GM19239 (cell line): ENCODE measurements at regions not wholly inside any gene's neighbourhood (a gene's known extent, or its start where the extent isn't known, plus 50 kb on each side); places are given as distances from the start of the nearest gene placed in this dataset.
A peak's percentile ranks its signal among the peaks of the same experiment; 100 is the strongest.

Experiments
- DNase-seq: peaks from one replicate; pipeline ENCODE4 v3.0.0; 2011; ENCODE audit warnings: low spot score; ENCODE audit not compliant: insufficient read length
- FAIRE-seq: peaks from 2 replicates; lab custom pipeline; 2011; peaks lifted over from hg19 to GRCh38; lab: Jason Lieb, UNC

DNA sequence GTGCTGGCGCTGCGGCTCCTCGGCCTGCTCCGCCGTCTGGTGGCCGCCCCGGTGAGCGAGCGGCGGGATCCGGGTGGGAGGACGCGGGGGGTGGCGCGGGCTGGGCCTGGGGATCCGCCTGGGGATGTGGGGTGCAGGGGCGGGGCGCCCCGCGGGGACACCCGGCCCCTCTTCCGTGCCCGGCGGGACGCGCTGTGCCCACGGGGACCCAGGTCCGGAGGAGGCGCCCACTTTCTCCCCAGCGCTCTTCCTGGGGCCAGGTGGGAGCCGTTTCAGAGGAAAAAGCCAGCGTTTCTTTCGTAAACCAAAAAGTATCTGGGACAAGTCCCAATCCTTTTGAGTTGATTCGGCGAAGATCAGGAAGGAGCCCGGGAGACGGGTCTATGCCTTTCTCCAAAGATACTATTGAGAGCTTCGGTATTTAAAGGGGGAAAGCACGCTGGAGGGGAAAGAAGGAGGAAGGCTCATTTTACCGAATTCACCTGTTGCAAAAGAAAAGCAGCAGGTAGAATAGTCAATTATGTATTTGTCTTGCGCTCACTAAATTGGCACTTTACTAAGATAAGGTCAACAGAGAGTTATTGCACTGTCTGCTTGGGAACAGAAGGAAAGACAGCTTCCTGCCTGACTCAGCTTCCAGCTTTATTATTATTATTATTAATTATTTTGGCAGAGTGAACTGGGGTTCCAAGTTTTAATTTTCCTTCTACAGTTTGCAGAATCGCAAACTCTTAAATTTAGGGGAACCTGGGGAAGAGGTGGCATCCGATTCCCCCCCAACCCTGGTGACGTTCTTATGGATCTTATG, 81.5 kb upstream of the CD99 start:
- peak; percentile 19 for DNase-seq
- FAIRE-seq: peak; percentile 23

DNA sequence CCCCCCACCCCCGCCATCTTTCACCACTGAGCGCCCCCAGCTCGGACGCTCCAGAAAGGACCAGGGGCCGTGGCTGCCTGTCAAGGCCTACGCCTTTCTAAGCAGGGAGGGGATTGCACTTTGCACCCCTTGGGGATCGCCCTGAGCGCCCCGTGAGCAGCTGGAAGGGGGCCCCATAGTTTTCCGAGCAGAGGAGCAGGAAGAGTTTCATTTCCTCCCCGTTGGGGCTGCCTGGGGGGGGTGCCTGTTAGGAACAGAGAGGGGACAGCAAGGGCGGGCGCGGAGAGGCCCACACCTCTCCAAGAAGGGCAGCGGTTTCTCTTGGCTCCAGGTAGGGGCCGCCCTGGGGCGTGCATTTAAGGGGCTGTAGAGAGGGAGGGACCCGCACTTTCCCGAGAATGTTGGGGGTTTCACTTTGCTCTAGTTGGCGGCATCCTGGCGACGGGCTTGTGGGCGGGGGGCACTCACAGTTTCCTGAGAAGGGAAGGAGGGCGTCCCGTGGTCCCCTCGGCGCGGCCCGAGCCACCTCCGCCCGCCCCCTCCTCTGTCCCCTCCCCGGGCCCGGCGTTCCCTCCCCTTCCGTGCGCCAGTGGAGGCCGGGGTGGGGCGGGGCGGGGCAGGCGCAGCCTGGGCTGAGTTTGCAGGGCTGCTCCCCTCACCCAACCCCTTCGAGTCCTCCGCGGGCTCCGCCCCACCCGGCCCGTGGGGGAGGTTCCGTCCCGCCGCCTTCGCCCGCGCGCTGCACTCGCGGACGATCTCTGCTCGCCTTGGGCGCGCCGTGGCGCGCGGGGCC, 82.3 kb upstream of the CD99 start:
- DNase-seq: peak; percentile 92
- peak; percentile 55 for FAIRE-seq

DNA sequence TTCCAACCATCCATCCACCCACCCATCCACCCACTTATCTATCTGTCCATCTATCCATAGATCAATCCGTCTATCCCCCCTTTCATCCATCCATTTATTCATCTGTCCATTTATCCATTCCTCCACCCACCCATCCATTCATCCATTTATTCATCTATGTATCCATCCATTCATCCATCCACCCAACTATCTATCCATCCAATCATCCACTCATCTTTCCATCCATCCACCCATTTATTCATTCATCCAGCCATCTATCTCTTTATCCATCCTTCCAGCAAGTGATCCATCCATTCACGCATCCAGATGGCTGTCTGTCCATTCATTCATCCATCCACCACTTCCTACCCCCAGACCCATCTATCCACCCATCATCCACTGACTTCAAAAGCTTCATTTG, 84.0 kb upstream of the CD99 start:
- FAIRE-seq (no peak), DNase-seq (no peak)

DNA sequence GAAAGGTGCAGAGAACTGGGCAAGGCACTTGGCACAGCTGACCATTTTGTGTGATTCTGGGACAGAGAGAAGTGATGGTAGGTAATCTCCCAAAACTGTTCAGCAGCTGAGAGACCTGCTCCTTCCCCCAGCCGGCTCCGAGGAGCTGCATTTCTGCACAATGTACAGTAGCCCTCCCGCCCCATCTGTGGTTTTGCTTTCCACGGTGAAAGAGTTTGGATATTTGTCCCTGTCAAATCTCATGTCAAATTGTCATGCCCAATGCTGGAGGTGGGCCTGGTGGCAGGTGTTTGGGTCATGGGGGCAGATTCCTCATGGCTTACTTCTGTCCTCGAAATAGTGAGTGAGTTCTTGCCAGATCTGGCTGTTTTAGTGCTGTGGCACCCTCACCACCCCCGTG, 90.5 kb upstream of the CD99 start:
- FAIRE-seq: no peak
- no peak for DNase-seq

DNA sequence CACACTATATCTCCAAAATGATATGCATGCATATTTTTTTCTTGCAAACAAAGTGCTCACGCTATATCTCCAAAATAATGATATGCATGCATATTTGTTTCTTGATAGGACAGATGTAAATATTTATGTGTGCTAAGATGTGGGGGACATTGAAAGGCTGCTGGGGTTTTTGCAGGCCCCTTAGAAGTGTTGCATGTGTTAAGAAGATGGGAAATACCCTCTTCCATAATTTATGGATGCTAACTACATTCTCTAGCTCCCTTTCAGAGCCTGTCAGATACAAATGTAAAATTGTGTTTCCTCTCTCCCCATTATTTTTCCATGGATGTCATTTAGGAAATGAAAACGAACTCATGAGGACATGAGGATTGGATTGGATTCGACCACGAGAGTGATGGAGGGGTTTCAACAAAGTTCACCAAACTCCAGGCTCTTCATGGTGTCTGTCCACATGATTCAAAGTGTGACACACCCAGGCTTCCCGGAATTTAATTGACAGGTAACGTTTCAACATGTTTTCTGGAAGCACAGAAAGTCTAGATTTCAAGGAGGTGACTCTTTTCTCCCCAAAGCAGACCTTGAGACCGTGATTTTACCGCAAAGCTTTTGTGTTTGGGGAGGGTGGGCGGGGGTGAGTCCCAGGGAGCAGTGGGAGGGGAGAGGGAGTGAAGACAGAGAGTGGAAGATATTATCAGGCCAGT, 94.4 kb upstream of the CD99 start:
- DNase-seq: no peak
- FAIRE-seq: no peak

DNA sequence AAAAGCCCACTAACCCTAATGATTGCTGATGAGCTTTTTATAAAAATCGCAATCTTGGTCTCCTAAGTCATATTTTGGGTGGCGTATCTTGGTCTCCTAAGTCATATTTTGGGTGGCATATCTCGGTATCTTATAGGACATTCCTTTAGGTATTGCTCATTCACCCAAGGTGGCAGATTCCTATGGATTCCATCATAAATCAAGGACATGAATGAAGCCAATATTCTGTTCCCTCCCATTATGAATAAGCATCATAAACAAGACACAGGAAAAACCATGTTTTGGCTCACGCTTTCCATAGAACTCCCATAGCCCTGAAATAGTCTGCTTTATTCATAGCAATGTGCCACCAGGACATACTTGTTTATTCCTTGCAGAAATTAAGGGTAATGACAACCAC, 95.0 kb upstream of the CD99 start:
- DNase-seq (no peak), FAIRE-seq (no peak)

DNA sequence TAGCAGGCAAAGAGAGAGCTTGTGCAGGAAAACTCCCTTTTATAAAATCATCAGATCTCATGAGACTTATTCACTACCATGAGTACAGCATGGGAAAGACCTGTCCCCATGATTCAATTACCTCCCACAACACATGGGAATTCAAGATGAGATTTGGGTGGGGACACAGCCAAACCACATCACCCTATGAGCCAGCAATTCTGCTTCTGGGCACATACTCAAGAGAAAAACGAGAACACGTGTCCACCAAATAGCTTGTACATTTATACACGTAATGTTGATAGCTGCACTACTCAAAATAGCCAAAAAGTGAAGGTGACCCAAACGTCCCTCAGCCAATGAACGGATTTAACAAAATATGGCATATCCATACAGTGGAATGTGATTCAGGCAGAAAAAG, 94.5 kb upstream of the DHRSX start:
- DNase-seq (no peak), FAIRE-seq (no peak)

DNA sequence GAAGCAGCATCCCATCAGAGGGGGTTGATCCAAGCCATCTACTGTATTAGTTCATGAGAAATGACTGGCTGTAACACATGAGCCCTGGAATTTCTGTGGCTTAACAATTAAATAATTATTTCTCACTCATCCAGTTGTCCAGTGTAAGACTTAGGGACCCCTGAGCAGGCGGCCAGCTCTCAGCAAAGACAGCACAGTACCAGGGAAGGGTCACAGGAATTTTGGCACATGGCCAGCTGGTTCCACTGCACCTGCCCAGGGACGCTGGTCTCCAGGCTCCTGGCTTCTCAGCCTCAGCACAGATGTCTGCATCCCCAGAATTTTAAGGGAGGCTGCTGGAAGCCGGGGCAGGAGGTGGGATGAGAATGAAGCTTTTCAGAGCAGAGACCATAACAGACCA, 93.7 kb upstream of the DHRSX start:
- DNase-seq (no peak), FAIRE-seq (no peak)

DNA sequence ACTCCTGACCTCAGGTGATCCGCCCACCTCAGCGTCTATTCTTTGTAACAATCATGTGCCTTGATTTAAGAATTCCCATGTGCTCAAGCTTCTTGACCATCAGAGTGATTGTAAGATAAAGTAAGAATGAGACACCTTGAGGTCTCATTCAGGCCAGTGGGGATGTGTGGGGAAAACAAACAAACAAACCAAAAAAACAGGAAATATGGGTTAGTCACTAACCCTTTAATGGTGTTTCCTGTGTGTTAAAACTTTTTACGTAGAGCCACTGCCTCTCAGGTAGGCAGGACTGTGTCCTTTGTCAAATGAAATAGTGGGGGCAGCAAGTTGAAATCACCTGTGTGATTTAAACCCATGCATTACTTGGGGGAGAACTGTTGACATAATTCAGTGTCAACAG, 91.5 kb upstream of the DHRSX start:
- FAIRE-seq (no peak), DNase-seq (no peak)

DNA sequence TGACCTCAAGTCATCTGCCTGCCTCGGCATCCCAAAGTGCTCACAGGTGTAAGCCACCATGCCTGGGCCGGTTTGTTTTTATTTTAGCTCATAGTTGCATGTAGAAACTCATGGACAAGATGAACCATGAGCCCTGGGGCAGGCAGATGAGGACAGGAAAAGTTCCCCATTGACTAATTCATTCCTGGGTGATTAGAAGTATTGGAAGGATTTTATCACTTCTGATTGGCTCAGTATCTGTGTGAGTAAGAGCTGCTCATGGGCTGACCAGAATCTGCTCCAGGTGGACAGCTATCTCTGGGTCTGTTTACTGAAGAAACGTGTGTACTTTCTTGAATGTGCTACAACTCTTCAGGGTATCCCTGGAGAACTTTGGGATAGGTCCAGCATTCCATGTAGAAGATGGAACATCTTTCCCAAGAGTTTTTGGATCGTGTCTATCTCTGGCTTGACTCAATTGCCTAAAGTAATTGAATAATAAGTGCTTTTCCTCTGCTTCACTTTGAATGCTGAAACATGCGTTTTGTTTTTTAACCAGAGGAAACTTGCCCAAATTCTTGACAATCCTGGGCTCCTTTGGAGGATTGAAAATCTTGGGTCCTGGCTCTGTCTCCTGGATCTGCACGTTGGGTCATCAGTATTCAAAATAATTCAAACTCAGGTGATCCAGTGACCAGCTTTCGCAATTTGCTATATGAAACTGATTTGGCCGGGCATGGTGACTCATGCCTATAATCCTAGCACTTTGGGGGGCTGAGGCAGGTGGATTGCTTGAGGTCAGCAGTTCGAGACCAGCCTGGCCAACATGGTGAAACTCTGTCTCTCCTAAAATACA, 88.6 kb upstream of the DHRSX start:
- no peak for FAIRE-seq
- no peak for DNase-seq

DNA sequence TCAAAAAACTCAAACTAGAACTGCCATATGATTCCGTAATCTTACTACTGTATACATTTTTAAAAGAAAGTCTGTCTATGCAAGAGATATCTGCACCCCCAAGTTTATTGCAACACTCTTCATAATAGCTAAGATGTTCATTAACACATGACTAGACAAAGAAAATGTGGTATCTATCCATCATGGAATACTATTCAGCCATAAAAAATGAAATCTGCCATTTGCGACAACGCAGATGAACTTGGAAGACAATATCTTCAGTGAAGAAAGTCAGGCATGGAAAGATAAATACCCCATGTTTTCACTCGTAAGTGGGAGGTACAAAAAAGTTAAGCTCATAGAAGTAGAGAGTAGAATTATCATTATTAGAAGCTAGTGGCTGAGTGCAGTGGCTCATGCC, 87.3 kb upstream of the DHRSX start:
- FAIRE-seq (no peak), DNase-seq (no peak)

DNA sequence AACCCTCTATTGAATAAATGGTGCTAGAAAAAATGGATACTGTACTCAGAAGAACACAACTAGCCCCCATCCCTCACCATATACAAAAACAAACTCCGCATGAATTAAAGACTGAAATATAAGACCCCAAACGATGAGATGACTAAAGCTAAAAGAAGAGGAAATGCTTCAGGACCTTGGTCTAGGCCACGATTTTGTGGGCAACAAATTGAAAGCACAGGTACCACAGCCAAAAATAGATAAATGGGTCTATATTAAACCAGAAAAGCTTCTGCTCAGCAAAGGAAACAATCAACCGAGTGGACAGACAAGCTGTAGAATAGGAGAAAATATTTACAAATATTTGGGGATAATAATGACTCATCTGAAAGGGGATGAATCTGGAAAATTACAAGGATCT, 86.4 kb upstream of the DHRSX start:
- FAIRE-seq (no peak), DNase-seq (no peak)

DNA sequence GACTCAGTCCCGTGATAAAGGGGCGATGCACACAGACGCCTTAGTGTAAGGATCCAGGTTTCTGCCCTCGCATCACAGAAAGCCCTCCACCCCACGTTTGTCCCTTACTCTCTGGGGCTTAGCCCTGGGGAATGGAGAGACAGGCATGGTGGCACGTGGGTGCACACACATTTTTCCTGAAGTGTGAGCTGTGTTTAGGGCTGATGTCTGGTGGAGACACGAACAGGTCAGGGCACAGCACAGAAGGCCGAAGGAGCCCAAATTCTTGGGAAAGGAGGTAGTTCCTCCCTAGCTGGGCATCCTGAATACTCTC, 84.3 kb upstream of the DHRSX start:
- DNase-seq (no peak), FAIRE-seq (no peak)

DNA sequence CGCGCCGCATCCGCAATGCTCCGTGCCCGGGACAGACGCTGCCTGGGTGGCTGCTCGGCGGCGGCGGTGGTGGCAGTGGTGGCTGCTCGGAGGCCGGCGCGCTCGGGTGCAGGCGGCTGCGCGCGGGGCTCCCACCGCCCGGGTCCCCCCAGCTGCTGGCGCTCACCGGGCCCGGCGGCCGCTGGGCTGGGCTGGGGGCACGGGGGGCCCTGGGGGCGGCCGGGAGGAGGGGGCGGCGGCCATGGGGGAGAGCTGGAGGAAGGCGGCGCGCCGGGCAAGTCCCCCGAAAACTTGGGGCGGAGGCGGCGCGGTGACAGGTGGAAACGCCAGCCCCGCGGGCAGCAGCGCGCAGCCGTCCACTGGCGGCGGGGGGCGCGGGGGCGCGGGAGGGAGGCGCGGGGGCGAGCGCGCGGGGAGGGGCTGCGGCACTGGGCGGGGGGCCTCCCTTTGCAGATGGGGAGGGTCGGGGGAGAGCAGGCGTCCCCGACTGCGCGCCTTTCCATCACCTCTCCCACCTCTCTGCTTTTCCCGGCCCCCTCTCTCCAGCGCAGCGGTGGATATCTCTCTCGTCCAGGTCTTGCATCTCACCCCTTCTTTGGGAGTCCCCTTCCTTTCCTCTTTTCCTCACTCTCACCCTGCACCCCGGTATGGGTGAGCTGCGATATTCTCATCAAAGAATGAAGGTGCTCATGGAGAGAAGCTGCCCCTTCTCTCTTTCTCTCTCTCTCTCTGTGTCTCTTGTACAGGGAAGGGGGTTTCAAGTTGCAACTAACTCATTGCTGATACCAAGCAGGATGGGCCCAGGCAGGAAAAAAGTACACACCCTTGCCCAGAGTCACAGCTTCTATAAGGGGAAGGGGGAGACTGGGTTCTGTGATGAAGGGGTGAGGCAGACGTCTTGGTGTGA, 83.7 kb upstream of the DHRSX start:
- FAIRE-seq (no peak), DNase-seq (no peak)

DNA sequence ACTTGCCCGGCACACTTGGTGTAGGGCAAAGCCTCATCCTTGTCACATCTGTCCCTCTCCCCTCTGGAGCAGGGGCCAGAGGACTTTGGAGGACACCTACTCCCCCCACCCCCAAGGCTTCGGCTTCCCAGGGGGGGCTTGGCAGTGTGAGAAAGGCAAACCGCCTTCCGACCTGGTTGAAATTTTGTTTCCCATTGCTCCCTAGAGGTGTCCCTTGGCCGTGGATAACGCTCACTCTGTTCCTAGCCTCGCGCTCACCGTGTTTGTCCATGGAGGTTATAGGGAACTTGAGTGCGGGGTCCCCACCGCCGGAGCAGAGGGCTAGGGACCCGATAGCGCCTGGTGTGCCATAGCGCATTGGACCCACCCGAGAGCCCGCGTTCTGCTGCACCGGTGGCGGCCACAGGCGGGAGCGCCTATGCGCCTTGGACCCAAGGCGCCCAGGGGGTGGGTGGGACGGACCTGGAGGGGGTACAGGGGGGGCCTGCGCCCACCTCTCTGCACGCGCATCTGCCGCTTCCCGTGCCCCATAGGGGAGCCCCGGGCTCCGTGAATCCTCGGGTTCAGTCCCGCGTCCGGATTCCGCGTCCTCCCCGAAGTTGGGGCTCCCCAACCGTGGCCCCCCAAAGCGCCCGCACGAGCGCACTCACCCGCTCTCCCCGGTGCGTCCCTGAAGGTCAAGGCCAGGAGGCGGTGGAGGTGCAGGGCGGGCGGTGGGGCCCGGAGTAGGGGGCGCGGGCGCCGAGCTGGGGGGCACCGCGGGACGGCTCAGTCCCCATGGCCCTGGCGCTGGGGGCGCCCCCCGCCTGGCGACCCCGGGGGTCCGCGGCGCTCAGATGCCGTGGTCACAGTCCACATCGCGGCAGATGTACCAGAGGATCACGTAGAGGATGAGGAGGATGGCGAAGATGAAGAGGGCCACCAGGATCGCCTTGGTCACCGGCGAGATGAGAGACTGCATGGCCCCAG, 82.7 kb upstream of the DHRSX start:
- DNase-seq (no peak), FAIRE-seq (no peak)

DNA sequence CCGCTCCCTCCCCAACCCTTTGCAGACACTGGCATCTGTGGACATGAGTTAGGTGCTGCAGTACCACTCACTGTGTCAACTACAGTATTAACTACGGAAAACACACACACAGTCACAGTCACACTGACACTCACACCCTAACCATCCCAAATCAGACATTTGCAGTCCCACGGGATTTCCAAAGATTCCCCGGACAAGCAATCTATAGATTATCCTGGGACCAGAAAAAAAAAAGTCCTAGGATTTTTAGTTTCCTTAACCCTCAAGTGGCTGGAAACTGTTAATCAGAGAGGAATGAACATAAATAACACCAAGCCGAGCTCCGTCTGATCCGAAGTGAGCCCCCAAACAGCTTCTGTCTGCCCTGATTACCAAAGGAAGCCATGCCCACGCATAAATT, 81.9 kb upstream of the DHRSX start:
- no peak for FAIRE-seq
- no peak for DNase-seq

DNA sequence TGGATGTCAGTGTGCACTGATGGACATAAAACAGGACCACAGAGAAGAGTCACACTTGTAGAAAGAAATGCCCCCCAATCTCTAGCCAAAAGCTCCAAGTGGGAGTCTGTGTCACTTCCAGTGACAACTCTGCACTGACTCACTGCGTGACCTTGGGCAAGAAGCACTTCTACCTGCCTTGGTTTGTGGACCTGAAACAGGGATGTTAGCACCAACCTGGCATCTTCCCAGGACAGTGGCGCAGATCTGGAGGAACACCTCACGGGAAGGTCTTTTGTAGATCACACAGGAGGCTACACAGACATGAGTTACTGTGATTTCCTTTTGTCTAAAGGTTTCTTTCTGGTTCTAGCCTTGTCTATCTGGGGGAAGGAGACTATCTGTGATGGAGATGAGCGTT, 80.5 kb upstream of the DHRSX start:
- no peak for FAIRE-seq
- no peak for DNase-seq

DNA sequence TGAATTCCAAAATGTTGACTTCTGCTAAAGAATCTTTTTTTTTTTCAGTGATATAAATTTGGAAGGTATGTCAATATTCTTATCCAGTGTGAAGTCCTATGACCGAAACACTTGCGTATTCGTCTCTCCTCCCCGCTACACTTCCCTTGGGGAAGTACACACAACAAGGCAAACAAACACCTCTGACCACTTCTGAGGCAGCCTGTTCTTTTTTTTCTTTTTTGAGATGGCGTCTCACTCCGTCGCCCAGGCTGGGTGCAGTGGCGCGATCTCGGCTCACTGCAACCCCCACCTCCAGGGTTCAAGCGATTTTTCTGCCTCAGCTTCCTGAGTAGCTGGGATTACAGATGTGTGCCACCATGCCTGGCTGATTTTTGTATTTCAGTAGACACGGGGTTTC, 78.1 kb upstream of the DHRSX start:
- FAIRE-seq (no peak), DNase-seq (no peak)
